H1 (cell line): ENCODE measurements at regions not wholly inside any gene's neighbourhood (a gene's known extent, or its start where the extent isn't known, plus 50 kb on each side); places are given as distances from the start of the nearest gene placed in this dataset.

Experiments used
- BACH1 ChIP-seq: IDR thresholded peaks from 2 replicates; pipeline ENCODE4 v1.6.1; 2012; ENCODE audit warnings: low read length, improper control_type of control experiment
- CHD7 ChIP-seq: fragments of 300-600 bp; sonication (generic); IDR thresholded peaks from 2 replicates; pipeline ENCODE4 v1.7.1; 2012; ENCODE audit warnings: low read length, moderate library complexity, mild to moderate bottlenecking, inconsistent platforms; ENCODE audit not compliant: insufficient replicate concordance

GRCh38 chr2:153189091-153189888, 289.3 kb downstream of the RPRM start (continued):
- no peak for TF ChIP-seq CHD7
- TF ChIP-seq BACH1: no peak
